Ramos (cell line): ENCODE measurements at regions not wholly inside any gene's neighbourhood (a gene's known extent, or its start where the extent isn't known, plus 50 kb on each side); places are given as distances from the start of the nearest gene placed in this dataset.
"Not testable (repeated sequence)": the region's sequence is repeated elsewhere in the genome, so short reads cannot be mapped to it uniquely, and the experiment has no call there.

Experiments
- in situ Hi-C: fragments of 300-500 bp; cut with MboI; formaldehyde crosslinking; loops from one replicate; pipeline ENCODE4 v1.14.3; 2022; ENCODE audit warnings: low sequenced_read_pairs; ENCODE audit not compliant: unreplicated experiment

- in situ Hi-C loops, result no loop called here
These were observed 212.0 kb upstream of the POU5F2 start for GRCh38 chr5:93953442-93953841.

GRCh38 chr5:93941897-93942296 lies 200.5 kb upstream of the POU5F2 start:
- in situ Hi-C loops, result no loop called here

- in situ Hi-C loops, result not testable (repeated sequence)
These were observed 191.9 kb upstream of the POU5F2 start for GRCh38 chr5:93933269-93933668.

- in situ Hi-C loops, result no loop called here
These were observed 188.7 kb upstream of the POU5F2 start for GRCh38 chr5:93930098-93930497.

- in situ Hi-C loops, result no loop called here
These were observed 187.7 kb upstream of the POU5F2 start for GRCh38 chr5:93929131-93929530.

- in situ Hi-C loops, result no loop called here
These were observed 185.6 kb upstream of the POU5F2 start for GRCh38 chr5:93926831-93927620.

- in situ Hi-C loops, result no loop called here
These were observed 183.9 kb upstream of the POU5F2 start for GRCh38 chr5:93925321-93925720.

- in situ Hi-C loops, result loop anchor here (25.0 kb wide), 1 partner anchor 337 kb away; the partner anchor contains the start of genes NR2F1 and NR2F1-AS1
These were observed 183.2 kb upstream of the POU5F2 start for GRCh38 chr5:93924628-93925027.

GRCh38 chr5:93922551-93922950 lies 181.2 kb upstream of the POU5F2 start:
- in situ Hi-C loops, result loop anchor here (25.0 kb wide), 1 partner anchor 335 kb away; the partner anchor contains the start of genes NR2F1 and NR2F1-AS1

- in situ Hi-C loops, result loop anchor here (25.0 kb wide), 1 partner anchor 334 kb away; the partner anchor contains the start of genes NR2F1 and NR2F1-AS1
These were observed 179.6 kb upstream of the POU5F2 start for GRCh38 chr5:93921001-93921400.

GRCh38 chr5:93916872-93917271 lies 175.5 kb upstream of the POU5F2 start:
- in situ Hi-C loops, result loop anchor here (25.0 kb wide), 1 partner anchor 330 kb away; the partner anchor contains the start of genes NR2F1 and NR2F1-AS1

- in situ Hi-C loops, result loop anchor here (25.0 kb wide), 1 partner anchor 328 kb away; the partner anchor contains the start of genes NR2F1 and NR2F1-AS1
These were observed 173.7 kb upstream of the POU5F2 start for GRCh38 chr5:93915142-93915553.

GRCh38 chr5:93911609-93912008 lies 170.2 kb upstream of the POU5F2 start:
- in situ Hi-C loops, result loop anchor here (25.0 kb wide), 1 partner anchor 324 kb away; the partner anchor contains the start of genes NR2F1 and NR2F1-AS1

GRCh38 chr5:93909356-93909755 lies 168.0 kb upstream of the POU5F2 start:
- in situ Hi-C loops, result loop anchor here (25.0 kb wide), 1 partner anchor 322 kb away; the partner anchor contains the start of genes NR2F1 and NR2F1-AS1

- in situ Hi-C loops, result loop anchor here (25.0 kb wide), 1 partner anchor 318 kb away; the partner anchor contains the start of genes NR2F1 and NR2F1-AS1
These were observed 163.5 kb upstream of the POU5F2 start for GRCh38 chr5:93904917-93905316.

GRCh38 chr5:93902288-93902687 lies 160.9 kb upstream of the POU5F2 start:
- in situ Hi-C loops, result loop anchor here (25.0 kb wide), 1 partner anchor 315 kb away; the partner anchor contains the start of genes NR2F1 and NR2F1-AS1

GRCh38 chr5:93899026-93899600 lies 157.7 kb upstream of the POU5F2 start:
- in situ Hi-C loops, result no loop called here

- in situ Hi-C loops, result no loop called here
These were observed 153.4 kb upstream of the POU5F2 start for GRCh38 chr5:93894601-93895354.

- in situ Hi-C loops, result no loop called here
These were observed 151.7 kb upstream of the POU5F2 start for GRCh38 chr5:93893075-93893474.

GRCh38 chr5:93892481-93892880 lies 151.1 kb upstream of the POU5F2 start:
- in situ Hi-C loops, result no loop called here
